K562 (cell line): ENCODE measurements at regions not wholly inside any gene's neighbourhood (a gene's known extent, or its start where the extent isn't known, plus 50 kb on each side); places are given as distances from the start of the nearest gene placed in this dataset.

Experiments
- ESRRB ChIP-seq: fragments of 250-450 bp; sonication (Bioruptor Pico); IDR thresholded peaks from 2 replicates; pipeline ENCODE4 v1.5.0; 2020; ENCODE audit warnings: mild to moderate bottlenecking, moderate library complexity, borderline replicate concordance
- HNRNPUL1 ChIP-seq: fragments of 200-400 bp; formaldehyde crosslinking; IDR thresholded peaks from 2 replicates; pipeline ENCODE4 v1.6.1; 2017; ENCODE audit warnings: low read length
- SMARCA4 ChIP-seq: fragments of 450-650 bp; IDR thresholded peaks from 2 replicates; pipeline ENCODE4 v1.6.1; 2016
- VEZF1 ChIP-seq: fragments of 200-800 bp; sonication (Bioruptor generic); IDR thresholded peaks from 2 replicates; pipeline ENCODE4 v1.6.1; 2017; ENCODE audit warnings: missing genetic modification characterization, missing compliant biosample characterization

- no peak for TF ChIP-seq VEZF1 (CRISPR knock-in tag)
- TF ChIP-seq HNRNPUL1: no peak
- TF ChIP-seq SMARCA4: no peak
- no peak for TF ChIP-seq ESRRB
Observed at GRCh38 chr12:78563826-78564225, 300.7 kb upstream of the SYT1 start.
